Glutamatergic neuron (in vitro differentiated cells): ENCODE measurements at regions not wholly inside any gene's neighbourhood (a gene's known extent, or its start where the extent isn't known, plus 50 kb on each side); places are given as distances from the start of the nearest gene placed in this dataset.

Experiments
- DNase-seq: peaks from one replicate; pipeline ENCODE4 v3.0.0; 2022
- H3K27ac Mint-ChIP-seq: one replicate; pipeline ENCODE4 v1.8.0; 2020; ENCODE audit warnings: mild to moderate bottlenecking, mixed read lengths, inconsistent platforms; ENCODE audit not compliant: unreplicated experiment
- H3K27me3 Mint-ChIP-seq: one replicate; pipeline ENCODE4 v1.8.0; 2020; ENCODE audit warnings: mild to moderate bottlenecking, moderate library complexity, mixed read lengths, inconsistent platforms; ENCODE audit not compliant: unreplicated experiment
- H3K36me3 Mint-ChIP-seq: one replicate; pipeline ENCODE4 v1.8.0; 2020; ENCODE audit warnings: mild to moderate bottlenecking, mixed read lengths, inconsistent platforms; ENCODE audit not compliant: unreplicated experiment
- H3K4me1 Mint-ChIP-seq: one replicate; pipeline ENCODE4 v1.8.0; 2020; ENCODE audit warnings: mild to moderate bottlenecking, low read depth, mixed read lengths, inconsistent platforms; ENCODE audit not compliant: unreplicated experiment
- H3K4me3 Mint-ChIP-seq: one replicate; pipeline ENCODE4 v1.8.0; 2020; ENCODE audit warnings: mild to moderate bottlenecking, mixed read lengths, inconsistent platforms; ENCODE audit not compliant: unreplicated experiment
- H3K9me3 Mint-ChIP-seq: one replicate; pipeline ENCODE4 v1.8.0; 2020; ENCODE audit warnings: mild to moderate bottlenecking, moderate library complexity, mixed read lengths, inconsistent platforms; ENCODE audit not compliant: unreplicated experiment
- CTCF ChIP-seq: fragments of 200-600 bp; sonication (generic); IDR thresholded peaks from one replicate; pipeline ENCODE4 v1.5.0; 2021; ENCODE audit not compliant: partially characterized antibody, unreplicated experiment

DNA sequence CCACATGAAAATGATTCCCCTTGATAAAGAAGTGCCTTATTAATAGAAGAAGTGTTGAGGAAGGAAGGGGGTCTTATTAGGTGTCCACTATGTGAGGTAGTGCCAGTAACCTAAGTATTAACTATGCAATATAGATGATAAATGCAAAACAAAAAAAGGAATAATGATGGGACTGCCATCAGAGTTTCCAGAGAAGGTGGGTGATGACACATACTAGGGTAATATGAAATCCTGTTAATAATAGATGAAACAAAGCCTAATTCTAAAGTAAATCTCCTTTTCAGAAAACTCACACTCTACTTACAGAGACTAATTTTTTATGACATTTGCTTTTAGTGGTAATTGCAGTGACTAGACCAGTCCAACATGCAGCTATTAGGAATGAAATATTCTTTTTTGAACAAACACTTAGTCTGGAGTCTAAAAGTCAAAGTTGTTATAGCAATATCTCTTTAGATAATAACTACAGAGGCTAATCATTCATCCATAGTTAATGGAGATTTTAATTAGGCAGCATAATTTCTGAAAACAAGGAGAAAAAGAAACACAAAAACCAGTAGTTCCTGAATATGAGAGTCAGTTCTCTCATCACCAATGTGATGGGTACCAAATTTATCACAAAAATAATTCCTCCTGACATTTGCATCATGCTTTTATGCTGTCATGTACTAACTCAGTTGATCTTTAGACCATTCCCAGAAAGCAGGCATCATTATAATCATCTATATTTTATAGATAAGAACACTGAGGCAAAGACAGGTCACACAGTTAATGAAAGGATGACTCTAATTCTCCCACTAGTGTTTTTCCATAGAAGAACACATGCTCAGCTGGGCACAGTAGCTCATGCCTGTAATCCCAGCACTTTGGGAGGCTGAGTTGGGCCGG is 208.8 kb upstream of the ARG1 start:
- Mint-ChIP-seq H3K27ac (no peak overlapping the region), H3K4me3 (no peak overlapping the region), H3K36me3 (no peaks in the 10 kb centered on the region), H3K27me3 (no peaks in the 10 kb centered on the region), H3K9me3 (peaks cover 3% of the 10 kb centered on the region), H3K4me1 (peaks cover 3% of the 10 kb centered on the region)
- TF ChIP-seq CTCF: no peak
- DNase-seq: no peak

DNA sequence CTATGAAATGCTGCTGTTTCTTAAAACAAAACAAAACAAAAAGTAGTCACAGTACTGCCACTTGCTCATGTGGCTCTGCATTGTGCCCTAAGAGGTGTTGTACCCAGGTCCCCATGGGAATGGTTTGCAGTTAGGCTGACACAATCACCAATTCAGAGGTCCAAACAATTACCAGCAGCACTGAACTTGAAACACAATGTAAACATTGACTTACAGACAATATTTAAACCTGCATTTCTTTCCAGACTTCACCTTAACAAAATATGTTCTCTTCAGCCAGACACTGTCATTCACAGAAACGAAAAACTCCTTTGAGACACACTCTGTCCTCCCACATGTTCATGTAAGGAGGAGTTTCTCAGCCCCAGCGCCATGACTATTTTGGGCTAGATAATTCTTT is 206.8 kb upstream of the ARG1 start:
- Mint-ChIP-seq H3K27me3 (peaks cover 2% of the 10 kb centered on the region), H3K4me3 (no peak overlapping the region), H3K36me3 (no peaks in the 10 kb centered on the region), H3K4me1 (peaks cover 3% of the 10 kb centered on the region), H3K9me3 (no peaks in the 10 kb centered on the region), H3K27ac (no peak overlapping the region)
- TF ChIP-seq CTCF: no peak
- no peak for DNase-seq

- Mint-ChIP-seq H3K9me3 (no peaks in the 10 kb centered on the region), H3K27me3 (peaks cover 2% of the 10 kb centered on the region), H3K4me1 (peaks cover 3% of the 10 kb centered on the region), H3K36me3 (no peaks in the 10 kb centered on the region), H3K27ac (no peak overlapping the region), H3K4me3 (no peak overlapping the region)
- no peak for DNase-seq
- no peak for TF ChIP-seq CTCF
Observed at GRCh38 chr6:131367206-131367873, 205.7 kb upstream of the ARG1 start.

GRCh38 chr6:131368198-131368911 is 204.7 kb upstream of the ARG1 start:
- H3K36me3 Mint-ChIP-seq: no peaks in the 10 kb centered on the region
- no peaks in the 10 kb centered on the region for H3K9me3 Mint-ChIP-seq
- DNase-seq: no peak
- TF ChIP-seq CTCF: no peak
- peaks cover 2% of the 10 kb centered on the region for H3K27me3 Mint-ChIP-seq
- no peak overlapping the region for H3K27ac Mint-ChIP-seq
- peaks cover 6% of the 10 kb centered on the region for H3K4me1 Mint-ChIP-seq
- no peak overlapping the region for H3K4me3 Mint-ChIP-seq
